HG02571 (cell line): ENCODE measurements at regions not wholly inside any gene's neighbourhood (a gene's known extent, or its start where the extent isn't known, plus 50 kb on each side); places are given as distances from the start of the nearest gene placed in this dataset.

Source experiments
- ATAC-seq: cut with Tn5 transposase; IDR thresholded peaks from one replicate; pipeline ENCODE4 v1.9.1; 2021; ENCODE audit warnings: mild to moderate bottlenecking, moderate library complexity; ENCODE audit not compliant: unreplicated experiment

- no peak for ATAC-seq
These were observed 815.4 kb upstream of the MDGA2 start for GRCh38 chr14:48490756-48491155.

DNA sequence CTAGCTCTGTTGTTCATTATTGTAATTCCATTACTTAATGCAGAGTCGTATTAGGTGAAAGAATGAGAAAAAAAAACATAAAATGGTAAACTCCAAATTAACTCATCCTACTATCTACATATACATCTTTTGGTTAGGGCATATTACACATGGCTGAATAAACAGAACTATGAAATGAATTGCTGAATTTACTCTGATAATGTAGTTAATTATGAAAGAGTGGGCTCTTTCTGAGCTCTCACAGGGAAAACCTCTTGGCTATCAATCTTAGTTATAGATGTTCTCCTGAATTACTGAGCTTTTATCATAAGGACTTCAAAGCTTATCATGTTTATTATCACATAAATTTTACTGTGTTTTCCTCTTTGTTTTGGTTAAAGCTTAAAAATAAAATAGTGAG lies 798.5 kb upstream of the MDGA2 start:
- no peak for ATAC-seq

DNA sequence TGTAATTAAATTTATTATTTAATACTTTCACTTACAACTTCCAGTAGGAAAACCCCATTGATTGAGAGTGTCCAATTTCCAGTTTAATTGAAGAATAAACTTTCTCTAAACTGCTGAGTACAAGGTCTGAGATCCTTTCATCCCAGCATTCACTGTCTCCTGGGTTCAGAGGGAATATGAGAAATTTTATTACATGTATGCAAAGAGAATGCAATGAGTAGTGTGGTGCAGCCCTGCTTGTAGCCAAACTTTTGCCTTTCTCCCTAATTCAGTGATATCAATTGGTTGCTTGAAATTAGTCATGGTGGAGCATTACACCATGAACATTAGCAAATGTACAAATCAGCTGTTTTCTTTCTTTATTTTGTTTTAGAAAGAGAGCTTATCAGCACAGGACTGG lies 780.6 kb upstream of the MDGA2 start:
- no peak for ATAC-seq

DNA sequence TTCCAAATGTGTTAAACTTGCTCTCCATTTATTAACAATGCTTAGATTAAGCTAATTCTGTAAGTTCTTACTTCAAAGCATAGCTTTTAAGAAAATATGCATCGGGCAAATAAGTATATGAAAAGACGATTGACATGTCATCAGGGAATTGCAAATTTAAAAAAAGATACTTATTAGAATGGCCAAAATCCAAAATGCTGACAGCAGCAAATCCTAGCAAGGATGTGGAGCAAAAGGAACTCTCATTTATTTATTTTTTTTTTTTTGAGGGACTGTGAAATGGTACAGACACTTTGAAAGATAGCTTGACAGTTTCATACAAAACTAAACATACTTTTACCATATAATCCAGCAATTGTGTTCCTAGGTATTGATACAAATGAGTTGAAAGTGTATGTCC lies 779.5 kb upstream of the MDGA2 start:
- no peak for ATAC-seq

DNA sequence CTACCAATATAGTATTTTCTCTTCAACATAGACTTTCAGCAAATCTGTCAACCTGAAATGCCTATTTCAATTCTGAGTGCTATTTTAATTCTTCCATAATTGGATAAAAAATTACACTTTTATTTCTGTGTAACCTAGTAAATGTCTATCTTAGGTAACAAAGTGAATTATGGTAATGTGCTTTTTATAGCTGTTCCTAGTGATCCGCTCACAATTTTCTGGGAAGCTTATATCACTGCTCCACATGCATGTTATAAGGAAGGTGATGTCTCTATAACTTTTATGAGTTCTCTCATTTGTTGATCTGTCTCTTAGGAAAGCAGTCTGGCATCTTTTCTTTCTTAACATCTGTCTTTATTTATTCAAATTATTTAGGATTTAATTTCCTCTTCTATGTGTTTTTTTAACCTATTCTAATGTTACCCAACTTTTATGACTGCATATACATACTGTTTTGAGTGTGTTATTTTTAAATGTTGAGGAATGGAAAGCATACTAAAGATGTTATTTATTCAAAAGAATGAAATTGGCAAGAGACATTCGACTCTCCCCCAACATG lies 777.1 kb upstream of the MDGA2 start:
- no peak for ATAC-seq

- ATAC-seq = no peak
These were observed 759.8 kb upstream of the MDGA2 start for GRCh38 chr14:48435221-48435620.

GRCh38 chr14:48430805-48431204 lies 755.4 kb upstream of the MDGA2 start:
- no peak for ATAC-seq

GRCh38 chr14:48429512-48429911 lies 754.1 kb upstream of the MDGA2 start:
- ATAC-seq = no peak

DNA sequence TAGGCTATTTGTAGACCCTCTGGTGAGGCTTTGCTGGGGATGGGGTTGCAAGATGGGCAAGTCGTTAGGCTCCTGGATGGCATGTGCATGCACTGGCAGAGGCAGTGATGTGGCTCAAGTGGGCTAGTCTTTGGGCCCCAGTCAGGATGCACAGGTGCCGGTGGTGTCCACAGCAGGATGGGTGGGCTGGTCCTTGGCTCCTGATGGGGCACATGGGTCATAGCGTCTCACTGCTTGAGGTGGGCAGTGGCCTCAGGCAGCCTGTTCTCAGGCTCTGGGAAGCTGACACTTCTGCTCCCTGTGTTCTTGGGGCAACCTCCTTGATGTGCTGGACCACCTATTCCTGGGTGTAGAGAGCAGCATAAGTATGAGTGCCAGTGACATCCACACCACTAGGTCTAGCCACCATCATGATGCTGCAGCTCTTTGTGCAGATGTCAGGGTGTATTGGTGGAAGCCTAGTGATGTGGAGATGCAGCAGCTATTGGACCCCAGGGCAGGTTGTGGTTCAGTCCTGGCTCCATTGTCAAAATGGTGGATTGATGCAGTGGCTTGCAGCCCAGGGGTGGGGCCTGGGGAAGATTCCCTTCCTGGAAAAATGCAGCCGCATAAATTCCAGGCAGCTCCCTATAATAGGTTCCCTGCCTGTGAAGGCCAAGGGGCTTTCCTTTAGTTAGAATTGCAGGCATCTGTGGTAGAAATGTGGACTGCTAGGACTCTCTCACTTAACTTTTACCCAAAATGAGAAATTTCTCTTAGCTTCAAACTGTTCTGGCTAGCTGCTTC lies 742.5 kb upstream of the MDGA2 start:
- ATAC-seq = no peak

DNA sequence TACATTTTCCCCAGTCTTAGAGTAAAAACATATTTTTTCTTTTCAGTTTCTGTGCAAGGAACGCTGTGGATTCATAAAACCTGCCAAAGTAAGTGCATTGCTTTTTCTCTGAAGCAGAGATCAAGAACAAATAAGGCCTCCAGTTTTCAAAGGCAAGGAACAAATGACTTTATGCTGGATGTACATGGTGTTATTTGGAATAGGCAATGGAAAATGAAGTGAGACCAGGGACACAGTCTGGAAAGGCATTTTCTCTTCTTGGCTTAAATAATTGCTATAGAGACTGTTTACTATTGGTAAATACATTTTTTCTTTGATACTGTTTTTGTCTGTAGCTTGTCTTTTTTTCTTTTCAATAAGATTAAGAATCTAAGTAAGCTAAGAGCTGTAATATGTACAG lies 725.9 kb upstream of the MDGA2 start:
- ATAC-seq = no peak

GRCh38 chr14:48398675-48399282 lies 723.4 kb upstream of the MDGA2 start:
- ATAC-seq = no peak

GRCh38 chr14:48391661-48392060 lies 716.3 kb upstream of the MDGA2 start:
- ATAC-seq = no peak

DNA sequence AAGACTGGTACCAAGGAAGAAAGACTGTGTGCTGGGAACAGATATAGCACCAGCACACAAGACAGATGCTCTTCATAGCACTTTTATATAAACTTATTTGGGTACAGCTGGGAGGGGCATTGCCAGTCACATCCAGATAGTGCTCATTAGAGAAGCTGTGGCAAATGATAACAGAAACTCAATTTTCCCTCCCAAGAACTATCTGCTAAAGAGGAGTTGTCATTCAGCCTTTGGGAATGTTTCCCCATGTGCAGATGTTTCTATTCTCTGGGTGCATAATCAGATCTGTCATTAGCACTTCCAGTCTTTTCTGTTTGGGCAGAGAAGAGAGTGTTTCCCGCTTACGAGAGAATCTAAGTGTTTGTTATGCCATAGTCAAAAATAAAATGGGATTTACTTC lies 714.9 kb upstream of the MDGA2 start:
- no peak for ATAC-seq

- ATAC-seq = no peak
These were observed 709.4 kb upstream of the MDGA2 start for GRCh38 chr14:48384821-48385220.

GRCh38 chr14:48382961-48383360 lies 707.6 kb upstream of the MDGA2 start:
- ATAC-seq = no peak

DNA sequence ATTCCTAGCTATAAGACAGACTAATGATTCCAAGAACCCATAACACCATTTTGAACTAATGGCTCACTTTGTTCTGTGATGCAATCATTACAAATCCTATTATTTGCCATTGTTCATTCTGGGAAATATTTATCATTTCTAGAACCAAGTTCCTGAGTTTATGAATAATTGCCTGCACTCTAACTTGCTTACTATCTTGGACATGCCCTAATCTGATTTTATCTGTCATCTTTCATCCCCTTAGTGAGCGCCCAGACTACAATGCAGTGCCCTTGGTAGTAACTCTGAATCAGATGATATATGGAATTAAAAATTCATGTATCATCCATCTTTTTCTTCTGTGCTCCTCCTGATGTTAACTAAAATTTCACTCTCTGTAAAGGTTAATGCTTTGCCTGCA lies 703.1 kb upstream of the MDGA2 start:
- ATAC-seq = no peak

DNA sequence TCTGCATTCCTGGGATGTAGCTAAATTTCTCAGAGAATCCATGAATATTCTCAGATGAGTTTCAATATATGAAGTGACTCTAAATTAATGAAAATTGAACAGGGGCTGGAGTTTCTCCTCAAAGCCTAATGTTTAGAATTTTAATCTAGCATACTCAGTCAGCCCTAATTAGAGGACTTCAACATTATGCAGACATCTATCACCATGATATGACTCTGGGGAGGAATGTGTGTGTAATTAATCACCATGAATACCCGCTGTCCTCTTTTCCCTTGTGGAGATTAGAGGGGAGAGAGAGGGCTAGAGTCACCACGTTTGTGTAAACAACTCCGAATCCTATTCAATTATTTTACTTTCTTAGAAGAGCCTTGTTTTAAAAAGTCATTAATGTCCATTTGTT lies 698.6 kb upstream of the MDGA2 start:
- no peak for ATAC-seq

GRCh38 chr14:48350971-48351370 lies 675.6 kb upstream of the MDGA2 start:
- no peak for ATAC-seq

DNA sequence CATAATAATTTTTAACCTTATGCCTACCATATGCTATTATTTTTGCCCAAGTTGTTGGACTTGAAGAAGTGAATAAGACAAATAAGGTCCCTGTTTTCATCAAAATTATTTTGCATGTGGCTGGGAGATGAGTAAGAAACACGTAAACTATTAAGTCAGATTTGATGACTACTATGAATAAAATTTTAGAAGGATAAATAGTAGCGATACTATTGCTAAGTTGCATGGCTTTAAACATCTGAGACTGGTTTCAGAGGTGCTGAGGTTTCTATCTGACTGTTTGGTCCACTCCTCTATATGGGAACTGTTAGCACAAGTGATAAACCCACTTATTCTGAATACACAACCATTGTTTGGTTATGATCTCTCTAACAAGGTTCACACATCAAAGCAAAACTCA lies 674.3 kb upstream of the MDGA2 start:
- no peak for ATAC-seq

GRCh38 chr14:48341069-48341468 lies 665.7 kb upstream of the MDGA2 start:
- ATAC-seq = no peak

DNA sequence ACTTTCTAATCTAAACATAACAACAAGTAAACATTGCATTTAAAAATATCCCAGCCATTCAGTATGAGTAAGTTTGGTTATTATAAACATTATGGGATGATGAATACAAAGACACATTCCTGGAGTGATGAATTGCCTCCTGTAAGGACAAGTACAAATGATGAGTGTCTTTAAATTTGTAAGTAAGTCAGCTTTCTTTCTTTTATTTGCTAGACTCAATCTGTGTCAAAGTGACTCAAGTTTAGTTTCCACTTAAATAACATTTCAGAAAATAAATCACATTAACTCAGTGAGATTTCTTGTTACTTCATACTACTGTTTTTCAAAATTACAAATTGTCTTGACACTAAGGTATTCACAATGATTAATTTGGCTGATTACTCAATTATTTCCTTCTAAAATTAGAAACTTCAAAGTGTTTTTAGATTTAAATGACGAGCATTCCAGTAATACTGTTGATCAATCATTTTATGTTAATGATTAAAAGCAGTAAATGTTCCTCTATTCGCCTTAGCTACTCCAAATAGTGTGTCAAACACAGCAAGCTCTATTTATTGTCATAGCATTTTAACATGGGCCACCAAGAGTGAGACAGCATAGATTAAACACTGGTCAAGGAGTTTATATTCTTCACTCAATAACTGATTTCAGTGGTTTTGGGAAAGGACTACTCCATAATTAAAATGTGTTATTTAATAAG lies 658.0 kb upstream of the MDGA2 start:
- no peak for ATAC-seq

- ATAC-seq = no peak
These were observed 656.0 kb upstream of the MDGA2 start for GRCh38 chr14:48331421-48331820.
